ENCODE measurements at regions not wholly inside any gene's neighbourhood (a gene's known extent, or its start where the extent isn't known, plus 50 kb on each side); places are given as distances from the start of the nearest gene placed in this dataset.

DNA sequence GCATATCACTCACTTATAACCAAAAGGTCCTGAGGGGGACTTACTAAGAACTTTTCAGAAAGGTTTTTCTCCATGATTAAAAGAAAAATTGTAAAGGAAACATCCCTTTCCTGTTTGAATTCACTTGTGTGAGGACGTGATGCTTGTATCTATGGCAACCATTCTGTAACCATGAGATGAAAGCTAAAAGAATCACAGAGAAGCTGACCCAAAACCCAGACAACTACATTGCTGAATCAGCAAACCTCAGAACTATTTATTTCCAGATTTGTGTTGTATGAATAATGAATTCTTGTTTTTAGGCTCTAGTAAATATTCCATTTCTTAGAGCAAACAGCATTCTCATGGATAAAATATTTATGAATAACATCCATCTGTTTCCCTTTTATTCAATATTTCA lies 91.2 kb downstream of the RCHY1 start:
- no peak for TF ChIP-seq POLR2AphosphoS5 (IDR thresholded peaks at IDR 0.05)
- TF ChIP-seq POLR2A (IDR thresholded peaks at IDR 0.05): no peak
- no peak for TF ChIP-seq CTCF (IDR thresholded peaks at IDR 0.05 in 8 of 11, conservative IDR thresholded peaks at IDR 0.05 in 3 of 11)
